Tibial nerve (tissue), 4 donors: ENCODE measurements at regions not wholly inside any gene's neighbourhood (a gene's known extent, or its start where the extent isn't known, plus 50 kb on each side); places are given as distances from the start of the nearest gene placed in this dataset.

Experiments used
- DNase-seq, 2 donors: peaks; one replicate each; pipeline ENCODE4 v3.0.0-alpha.2; 2019; ENCODE audit warnings: low spot score in 2 of 2
- H3K27ac ChIP-seq, 4 donors: fragments of 200-600 bp; sonication (generic) in 3 of 4; one replicate each; pipeline ENCODE4 v1.5.1; 2017 to 2019; ENCODE audit warnings: mild to moderate bottlenecking in 1 of 4
- H3K27me3 ChIP-seq, 2 donors: fragments of 200-600 bp; sonication (generic) in 1 of 2; one replicate each; pipeline versions ENCODE4 v1.5.1 to v1.6.0; 2017 to 2019
- H3K36me3 ChIP-seq, 3 donors: fragments of 200-600 bp; sonication (generic); one replicate each; pipeline ENCODE4 v1.5.1; 2018 to 2019
- H3K4me1 ChIP-seq, 4 donors: fragments of 200-600 bp; sonication (generic) in 3 of 4; one replicate each; pipeline ENCODE4 v1.5.1; 2017 to 2019
- H3K4me3 ChIP-seq, 4 donors: fragments of 200-600 bp; sonication (generic) in 3 of 4; one replicate each; pipeline ENCODE4 v1.5.1; 2017 to 2019; ENCODE audit warnings: mild to moderate bottlenecking in 1 of 4, moderate library complexity in 1 of 4
- H3K9me3 ChIP-seq, 4 donors: fragments of 200-600 bp; sonication (generic) in 3 of 4; one replicate each; pipeline ENCODE4 v1.5.1; 2017 to 2019
- CTCF ChIP-seq, 5 experiments: fragments of 200-600 bp in 3 of 5; fragments of 450-650 bp in 2 of 5; sonication (generic) in 3 of 5; IDR thresholded peaks; one replicate each; pipeline ENCODE4 v1.5.1; 2016 to 2019; ENCODE audit warnings: antibody characterized with exemption in 5 of 5, mild to moderate bottlenecking in 3 of 5, moderate library complexity in 2 of 5
- EP300 ChIP-seq, 2 donors: sonication (generic); formaldehyde crosslinking; IDR thresholded peaks; one replicate each; pipeline ENCODE4 v1.6.1; 2017; ENCODE audit warnings: antibody characterized with exemption in 2 of 2, mild to moderate bottlenecking in 1 of 2
- POLR2A ChIP-seq, 2 donors: fragments of 450-650 bp; IDR thresholded peaks; one replicate each; pipeline ENCODE4 v1.6.1; 2017; ENCODE audit warnings: antibody characterized with exemption in 2 of 2, mild to moderate bottlenecking in 2 of 2, moderate library complexity in 2 of 2
- WGBS, 2 donors: methylation state at CpG; one replicate each; pipeline ENCODE4 v1.1.5; 2018; 5-methylcytosine and 5-hydroxymethylcytosine counted together

- WGBS, 2 donors = 93 to 94% methylated on average over 2 of the region's 2 CpGs
- no peaks in the 10 kb centered on the region for H3K9me3 ChIP-seq
- H3K4me1 ChIP-seq = no peaks in the 10 kb centered on the region
- H3K4me3 ChIP-seq = no peak overlapping the region
- no peaks in the 10 kb centered on the region for H3K36me3 ChIP-seq
- DNase-seq = no peak
- no peak for TF ChIP-seq EP300 (IDR thresholded peaks at IDR 0.05)
- no peak for TF ChIP-seq POLR2A (IDR thresholded peaks at IDR 0.05)
- no peak for TF ChIP-seq CTCF (IDR thresholded peaks at IDR 0.05)
- no peaks in the 10 kb centered on the region for H3K27me3 ChIP-seq
- H3K27ac ChIP-seq = no peak overlapping the region
These were observed 689.6 kb downstream of the SLITRK5 start for GRCh38 chr13:88360761-88361160.

- Histone ChIP-seq H3K9me3 (peaks cover 0 to 9% (median 0%) of the 10 kb centered on the region in 4 donors), H3K4me1 (no peaks in the 10 kb centered on the region), H3K36me3 (no peaks in the 10 kb centered on the region), H3K27me3 (no peaks in the 10 kb centered on the region), H3K4me3 (no peak overlapping the region), H3K27ac (no peak overlapping the region)
- no peak for TF ChIP-seq CTCF (IDR thresholded peaks at IDR 0.05)
- no peak for TF ChIP-seq POLR2A (IDR thresholded peaks at IDR 0.05)
- no peak for TF ChIP-seq EP300 (IDR thresholded peaks at IDR 0.05)
- DNase-seq = no peak
These were observed 698.7 kb downstream of the SLITRK5 start for GRCh38 chr13:88369866-88370265.

- Histone ChIP-seq H3K27me3 (no peaks in the 10 kb centered on the region), H3K36me3 (no peaks in the 10 kb centered on the region), H3K27ac (no peak overlapping the region), H3K4me3 (no peak overlapping the region), H3K9me3 (peaks cover 0 to 9% (median 0%) of the 10 kb centered on the region in 4 donors), H3K4me1 (no peaks in the 10 kb centered on the region)
- WGBS, 2 donors = 65 to 77% methylated on average over 2 of the region's 2 CpGs
- TF ChIP-seq POLR2A (IDR thresholded peaks at IDR 0.05) = no peak
- TF ChIP-seq CTCF (IDR thresholded peaks at IDR 0.05) = no peak
- no peak for TF ChIP-seq EP300 (IDR thresholded peaks at IDR 0.05)
- no peak for DNase-seq
These were observed 705.7 kb downstream of the SLITRK5 start for GRCh38 chr13:88376760-88377388.

- 81 to 89% methylated on average over 2 of the region's 2 CpGs for WGBS, 2 donors
- no peak for DNase-seq
- H3K36me3 ChIP-seq = no peaks in the 10 kb centered on the region
These were observed 706.7 kb downstream of the SLITRK5 start for GRCh38 chr13:88377852-88378251.

GRCh38 chr13:88384542-88384941 is 713.4 kb downstream of the SLITRK5 start:
- TF ChIP-seq EP300 (IDR thresholded peaks at IDR 0.05) (no peak), POLR2A (IDR thresholded peaks at IDR 0.05) (no peak)
- Histone ChIP-seq H3K27ac (no peak overlapping the region), H3K4me1 (no peaks in the 10 kb centered on the region), H3K27me3 (no peaks in the 10 kb centered on the region), H3K9me3 (no peaks in the 10 kb centered on the region), H3K4me3 (no peak overlapping the region), H3K36me3 (no peaks in the 10 kb centered on the region)
- no peak for DNase-seq

More at GRCh38 chr13:88377852-88378251, 706.7 kb downstream of the SLITRK5 start:
- TF ChIP-seq EP300 (IDR thresholded peaks at IDR 0.05) (no peak), CTCF (IDR thresholded peaks at IDR 0.05) (no peak), POLR2A (IDR thresholded peaks at IDR 0.05) (no peak)
- Histone ChIP-seq H3K9me3 (peaks cover 0 to 9% (median 0%) of the 10 kb centered on the region in 4 donors), H3K4me3 (no peak overlapping the region), H3K27me3 (no peaks in the 10 kb centered on the region), H3K4me1 (no peaks in the 10 kb centered on the region), H3K27ac (no peak overlapping the region)

GRCh38 chr13:88395804-88396203 is 724.6 kb downstream of the SLITRK5 start:
- peaks cover 0 to 12% (median 0%) of the 10 kb centered on the region in 4 donors for H3K9me3 ChIP-seq
- H3K27ac ChIP-seq = no peak overlapping the region
- no peaks in the 10 kb centered on the region for H3K27me3 ChIP-seq
- H3K4me1 ChIP-seq = no peaks in the 10 kb centered on the region
- no peak overlapping the region for H3K4me3 ChIP-seq
- TF ChIP-seq POLR2A (IDR thresholded peaks at IDR 0.05) = no peak
- TF ChIP-seq CTCF (IDR thresholded peaks at IDR 0.05) = no peak
- no peak for TF ChIP-seq EP300 (IDR thresholded peaks at IDR 0.05)
- H3K36me3 ChIP-seq = no peaks in the 10 kb centered on the region
- no peak for DNase-seq
